ENCODE measurements at regions not wholly inside any gene's neighbourhood (a gene's known extent, or its start where the extent isn't known, plus 50 kb on each side); places are given as distances from the start of the nearest gene placed in this dataset.
A peak's percentile ranks its signal among the peaks of the same experiment; 100 is the strongest.

DNA sequence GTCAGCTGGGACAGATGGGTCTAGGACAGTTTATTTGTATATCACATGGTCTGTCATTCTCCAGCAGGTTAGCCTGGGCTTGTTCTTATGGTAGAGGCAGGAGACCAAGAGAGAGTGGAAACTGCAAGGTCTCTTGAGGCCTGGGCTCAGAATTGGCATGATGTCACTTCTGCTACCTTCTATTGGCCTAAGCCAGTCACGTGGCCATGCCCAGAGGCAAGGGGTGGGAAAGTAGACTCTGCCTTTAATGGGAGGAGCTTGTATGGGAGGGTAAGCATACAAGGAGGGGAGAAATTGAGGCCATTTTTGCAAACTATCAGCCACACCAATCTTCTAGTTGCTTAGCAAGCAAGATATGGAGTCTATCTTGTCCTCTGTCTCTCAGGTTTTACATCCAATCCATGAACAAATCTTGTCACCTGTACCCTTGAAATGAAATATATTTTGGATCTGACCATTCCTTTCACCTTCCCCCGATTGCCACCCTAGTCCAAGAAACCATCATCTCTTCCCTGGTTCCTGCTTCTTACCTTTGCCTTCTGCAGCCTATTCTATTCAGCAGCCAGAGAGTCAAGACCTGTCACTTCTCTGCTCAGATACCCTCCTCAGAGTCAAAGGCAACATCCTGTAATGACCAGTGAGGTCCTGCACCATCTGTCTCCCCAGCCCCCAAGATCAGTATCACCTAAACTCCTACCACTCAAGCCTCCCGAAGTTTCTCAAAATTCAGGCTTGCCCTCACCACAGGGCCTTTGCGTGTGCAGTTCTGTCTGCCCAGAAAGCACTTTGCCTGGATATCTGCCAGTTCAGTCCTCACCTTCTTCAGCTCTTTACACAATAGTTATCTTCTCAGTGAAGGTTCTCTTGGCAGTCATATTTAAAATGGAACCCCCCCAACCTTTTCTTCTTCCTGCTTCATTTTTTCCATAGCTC lies 240.0 kb downstream of the LOXHD1 start (continued):
- TF ChIP-seq DDX20 (tag; IDR thresholded peaks at IDR 0.05; ENCODE audit: low read depth) = no peak
- no peak for TF ChIP-seq EHMT2 (IDR thresholded peaks at IDR 0.05)
- TF ChIP-seq, protein P1, sequence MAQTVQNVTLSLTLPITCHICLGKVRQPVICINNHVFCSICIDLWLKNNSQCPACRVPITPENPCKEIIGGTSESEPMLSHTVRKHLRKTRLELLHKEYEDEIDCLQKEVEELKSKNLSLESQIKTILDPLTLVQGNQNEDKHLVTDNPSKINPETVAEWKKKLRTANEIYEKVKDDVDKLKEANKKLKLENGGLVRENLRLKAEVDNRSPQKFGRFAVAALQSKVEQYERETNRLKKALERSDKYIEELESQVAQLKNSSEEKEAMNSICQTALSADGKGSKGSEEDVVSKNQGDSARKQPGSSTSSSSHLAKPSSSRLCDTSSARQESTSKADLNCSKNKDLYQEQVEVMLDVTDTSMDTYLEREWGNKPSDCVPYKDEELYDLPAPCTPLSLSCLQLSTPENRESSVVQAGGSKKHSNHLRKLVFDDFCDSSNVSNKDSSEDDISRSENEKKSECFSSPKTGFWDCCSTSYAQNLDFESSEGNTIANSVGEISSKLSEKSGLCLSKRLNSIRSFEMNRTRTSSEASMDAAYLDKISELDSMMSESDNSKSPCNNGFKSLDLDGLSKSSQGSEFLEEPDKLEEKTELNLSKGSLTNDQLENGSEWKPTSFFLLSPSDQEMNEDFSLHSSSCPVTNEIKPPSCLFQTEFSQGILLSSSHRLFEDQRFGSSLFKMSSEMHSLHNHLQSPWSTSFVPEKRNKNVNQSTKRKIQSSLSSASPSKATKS (CRISPR knock-in tag; IDR thresholded peaks at IDR 0.05) = no peak
- TF ChIP-seq, protein P2, sequence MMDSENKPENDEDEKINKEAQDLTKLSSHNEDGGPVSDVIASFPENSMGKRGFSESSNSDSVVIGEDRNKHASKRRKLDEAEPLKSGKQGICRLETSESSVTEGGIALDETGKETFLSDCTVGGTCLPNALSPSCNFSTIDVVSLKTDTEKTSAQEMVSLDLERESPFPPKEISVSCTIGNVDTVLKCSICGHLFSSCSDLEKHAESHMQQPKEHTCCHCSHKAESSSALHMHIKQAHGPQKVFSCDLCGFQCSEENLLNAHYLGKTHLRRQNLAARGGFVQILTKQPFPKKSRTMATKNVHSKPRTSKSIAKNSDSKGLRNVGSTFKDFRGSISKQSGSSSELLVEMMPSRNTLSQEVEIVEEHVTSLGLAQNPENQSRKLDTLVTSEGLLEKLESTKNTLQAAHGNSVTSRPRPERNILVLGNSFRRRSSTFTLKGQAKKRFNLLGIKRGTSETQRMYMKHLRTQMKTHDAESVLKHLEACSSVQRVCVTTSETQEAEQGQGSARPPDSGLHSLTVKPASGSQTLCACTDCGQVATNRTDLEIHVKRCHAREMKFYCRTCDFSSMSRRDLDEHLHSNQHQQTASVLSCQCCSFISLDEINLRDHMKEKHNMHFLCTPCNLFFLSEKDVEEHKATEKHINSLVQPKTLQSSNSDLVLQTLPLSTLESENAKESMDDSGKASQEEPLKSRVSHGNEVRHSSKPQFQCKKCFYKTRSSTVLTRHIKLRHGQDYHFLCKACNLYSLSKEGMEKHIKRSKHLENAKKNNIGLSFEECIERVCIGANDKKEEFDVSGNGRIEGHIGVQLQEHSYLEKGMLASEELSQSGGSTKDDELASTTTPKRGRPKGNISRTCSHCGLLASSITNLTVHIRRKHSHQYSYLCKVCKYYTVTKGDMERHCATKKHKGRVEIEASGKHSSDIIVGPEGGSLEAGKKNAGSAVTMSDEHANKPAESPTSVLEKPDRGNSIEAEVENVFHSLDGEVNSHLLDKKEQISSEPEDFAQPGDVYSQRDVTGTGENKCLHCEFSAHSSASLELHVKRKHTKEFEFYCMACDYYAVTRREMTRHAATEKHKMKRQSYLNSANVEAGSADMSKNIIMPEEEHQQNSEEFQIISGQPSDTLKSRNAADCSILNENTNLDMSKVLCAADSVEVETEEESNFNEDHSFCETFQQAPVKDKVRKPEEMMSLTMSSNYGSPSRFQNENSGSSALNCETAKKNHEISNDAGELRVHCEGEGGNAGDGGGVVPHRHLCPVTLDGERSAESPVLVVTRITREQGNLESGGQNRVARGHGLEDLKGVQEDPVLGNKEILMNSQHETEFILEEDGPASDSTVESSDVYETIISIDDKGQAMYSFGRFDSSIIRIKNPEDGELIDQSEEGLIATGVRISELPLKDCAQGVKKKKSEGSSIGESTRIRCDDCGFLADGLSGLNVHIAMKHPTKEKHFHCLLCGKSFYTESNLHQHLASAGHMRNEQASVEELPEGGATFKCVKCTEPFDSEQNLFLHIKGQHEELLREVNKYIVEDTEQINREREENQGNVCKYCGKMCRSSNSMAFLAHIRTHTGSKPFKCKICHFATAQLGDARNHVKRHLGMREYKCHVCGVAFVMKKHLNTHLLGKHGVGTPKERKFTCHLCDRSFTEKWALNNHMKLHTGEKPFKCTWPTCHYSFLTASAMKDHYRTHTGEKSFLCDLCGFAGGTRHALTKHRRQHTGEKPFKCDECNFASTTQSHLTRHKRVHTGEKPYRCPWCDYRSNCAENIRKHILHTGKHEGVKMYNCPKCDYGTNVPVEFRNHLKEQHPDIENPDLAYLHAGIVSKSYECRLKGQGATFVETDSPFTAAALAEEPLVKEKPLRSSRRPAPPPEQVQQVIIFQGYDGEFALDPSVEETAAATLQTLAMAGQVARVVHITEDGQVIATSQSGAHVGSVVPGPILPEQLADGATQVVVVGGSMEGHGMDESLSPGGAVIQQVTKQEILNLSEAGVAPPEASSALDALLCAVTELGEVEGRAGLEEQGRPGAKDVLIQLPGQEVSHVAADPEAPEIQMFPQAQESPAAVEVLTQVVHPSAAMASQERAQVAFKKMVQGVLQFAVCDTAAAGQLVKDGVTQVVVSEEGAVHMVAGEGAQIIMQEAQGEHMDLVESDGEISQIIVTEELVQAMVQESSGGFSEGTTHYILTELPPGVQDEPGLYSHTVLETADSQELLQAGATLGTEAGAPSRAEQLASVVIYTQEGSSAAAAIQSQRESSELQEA (IDR thresholded peaks at IDR 0.05; ENCODE audit: low read depth) = no peak
- TF ChIP-seq PRPF4 (IDR thresholded peaks at IDR 0.05; ENCODE audit: insufficient read depth, low read depth, low read length, poor library complexity, severe bottlenecking) = no peak
- no peak for TF ChIP-seq DMBX1 (CRISPR knock-in tag; IDR thresholded peaks at IDR 0.05; ENCODE audit: borderline replicate concordance)
- TF ChIP-seq SMAD1 (IDR thresholded peaks at IDR 0.05; ENCODE audit: low read depth, low read length, partially characterized antibody) = no peak
- no peak for TF ChIP-seq ILK (tag; IDR thresholded peaks at IDR 0.05; ENCODE audit: borderline replicate concordance, low read depth)
- TF ChIP-seq SMARCB1 (IDR thresholded peaks at IDR 0.05; ENCODE audit: insufficient read length, low read depth) = no peak
- no peak for TF ChIP-seq FOXA3 (CRISPR knock-in tag; conservative IDR thresholded peaks at IDR 0.05 in 1 of 2, IDR thresholded peaks at IDR 0.05 in 1 of 2)
- no peak for TF ChIP-seq FOXJ3 (CRISPR knock-in tag; IDR thresholded peaks at IDR 0.05)
- TF ChIP-seq ZNF586 (CRISPR knock-in tag; conservative IDR thresholded peaks at IDR 0.05) = no peak
- 0 out of 2 replicates have a peak, but pooled peaks have one; percentile 19 for TF ChIP-seq ZNF76 (CRISPR knock-in tag; IDR thresholded peaks at IDR 0.05; ENCODE audit: borderline replicate concordance)
- TF ChIP-seq ZNF764 (CRISPR knock-in tag; IDR thresholded peaks at IDR 0.05; ENCODE audit: low read depth) = no peak
- no peak for TF ChIP-seq EP400 (IDR thresholded peaks at IDR 0.05)
- TF ChIP-seq PHF8 (IDR thresholded peaks at IDR 0.05; ENCODE audit: borderline replicate concordance, low read length) = no peak
- TF ChIP-seq SNIP1 (IDR thresholded peaks at IDR 0.05; ENCODE audit: low read depth) = no peak
